Activated naive CD8-positive, alpha-beta T cell treated with anti-CD3 and anti-CD28 coated beads, Interleukin-2, amount 50 U/mL, for 24 hours (primary cell): ENCODE measurements at regions not wholly inside any gene's neighbourhood (a gene's known extent, or its start where the extent isn't known, plus 50 kb on each side); places are given as distances from the start of the nearest gene placed in this dataset.

Source experiments
- ATAC-seq: fragments of 150-1000 bp; cut with Tn5 transposase; one replicate; pipeline ENCODE4 v1.10.0; 2021
- DNase-seq: peaks from one replicate; pipeline ENCODE4 v3.0.0; 2021
- H3K27ac Mint-ChIP-seq: one replicate; pipeline ENCODE4 v1.8.0; 2021; ENCODE audit warnings: mild to moderate bottlenecking, mixed read lengths
- H3K27me3 Mint-ChIP-seq: one replicate; pipeline ENCODE4 v1.8.0; 2021; ENCODE audit warnings: mixed read lengths
- H3K36me3 Mint-ChIP-seq: one replicate; pipeline ENCODE4 v1.8.0; 2021; ENCODE audit warnings: low read depth, mixed read lengths
- H3K4me1 Mint-ChIP-seq: one replicate; pipeline ENCODE4 v1.8.0; 2021; ENCODE audit warnings: mixed read lengths
- H3K4me3 Mint-ChIP-seq: one replicate; pipeline ENCODE4 v1.8.0; 2021; ENCODE audit warnings: mild to moderate bottlenecking, moderate library complexity, mixed read lengths
- H3K9me3 Mint-ChIP-seq: one replicate; pipeline ENCODE4 v1.8.0; 2021; ENCODE audit warnings: mixed read lengths

GRCh38 chr2:128755695-128756364 lies 437.2 kb upstream of the HS6ST1 start:
- H3K9me3 Mint-ChIP-seq = no peaks in the 10 kb centered on the region
- DNase-seq = no peak
- H3K36me3 Mint-ChIP-seq = no peaks in the 10 kb centered on the region
- no peak for ATAC-seq
- H3K27me3 Mint-ChIP-seq = peaks cover 6% of the 10 kb centered on the region
- H3K4me3 Mint-ChIP-seq = no peak overlapping the region
- H3K27ac Mint-ChIP-seq = no peak overlapping the region
- H3K4me1 Mint-ChIP-seq = peaks cover 16% of the 10 kb centered on the region

DNA sequence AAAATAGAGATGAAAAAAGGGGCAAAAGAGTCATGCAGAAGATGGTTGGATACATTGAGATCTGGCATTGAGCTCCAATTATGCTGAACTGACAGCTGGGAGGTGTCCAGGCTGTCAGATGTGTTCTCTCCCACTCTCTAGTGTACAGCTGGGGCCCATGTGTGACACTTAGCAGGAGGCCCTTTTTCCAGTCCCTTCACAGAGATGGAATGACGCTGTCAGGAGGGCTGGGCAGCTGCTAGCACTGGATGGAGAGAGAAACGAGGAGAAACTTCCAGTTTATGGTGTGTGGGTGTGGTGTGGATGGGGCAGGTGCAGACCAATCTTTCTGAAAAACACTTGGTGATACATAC lies 437.7 kb upstream of the HS6ST1 start:
- Mint-ChIP-seq H3K4me1 (peaks cover 16% of the 10 kb centered on the region), H3K27ac (no peak overlapping the region), H3K36me3 (no peaks in the 10 kb centered on the region), H3K27me3 (peaks cover 6% of the 10 kb centered on the region), H3K9me3 (no peaks in the 10 kb centered on the region), H3K4me3 (no peak overlapping the region)
- ATAC-seq = no peak
- no peak for DNase-seq

DNA sequence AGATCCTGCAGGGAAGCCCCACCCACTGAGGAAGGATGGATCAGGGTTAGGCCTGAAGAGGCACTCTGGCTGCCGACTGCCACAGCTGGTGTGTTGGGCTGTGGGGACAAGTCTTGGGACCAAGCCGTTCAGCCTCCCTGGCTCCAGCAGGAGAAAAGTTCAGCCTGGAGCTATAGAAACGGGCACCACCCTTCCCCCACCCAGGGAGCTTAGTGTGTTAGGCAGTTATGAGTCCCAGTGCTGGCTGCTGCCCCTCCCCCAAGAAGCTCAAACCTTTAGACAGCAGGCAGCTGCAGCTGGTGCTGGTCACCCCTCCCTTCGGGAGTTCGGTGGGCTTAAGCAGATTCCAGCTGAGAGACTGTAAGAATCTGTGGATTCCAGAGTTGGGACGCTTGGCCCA lies 447.1 kb upstream of the HS6ST1 start:
- Mint-ChIP-seq H3K4me3 (no peak overlapping the region), H3K4me1 (no peaks in the 10 kb centered on the region), H3K36me3 (no peaks in the 10 kb centered on the region), H3K27me3 (peaks cover 2% of the 10 kb centered on the region), H3K9me3 (peaks cover 18% of the 10 kb centered on the region), H3K27ac (no peak overlapping the region)
- ATAC-seq (no peak), DNase-seq (no peak)

- H3K27ac Mint-ChIP-seq = no peak overlapping the region
- DNase-seq = no peak
- no peaks in the 10 kb centered on the region for H3K36me3 Mint-ChIP-seq
- H3K4me3 Mint-ChIP-seq = no peak overlapping the region
- peaks cover 2% of the 10 kb centered on the region for H3K27me3 Mint-ChIP-seq
- H3K4me1 Mint-ChIP-seq = no peaks in the 10 kb centered on the region
- ATAC-seq = no peak
- peaks cover 16% of the 10 kb centered on the region for H3K9me3 Mint-ChIP-seq
Measured at GRCh38 chr2:128768041-128768440, 449.4 kb upstream of the HS6ST1 start.

DNA sequence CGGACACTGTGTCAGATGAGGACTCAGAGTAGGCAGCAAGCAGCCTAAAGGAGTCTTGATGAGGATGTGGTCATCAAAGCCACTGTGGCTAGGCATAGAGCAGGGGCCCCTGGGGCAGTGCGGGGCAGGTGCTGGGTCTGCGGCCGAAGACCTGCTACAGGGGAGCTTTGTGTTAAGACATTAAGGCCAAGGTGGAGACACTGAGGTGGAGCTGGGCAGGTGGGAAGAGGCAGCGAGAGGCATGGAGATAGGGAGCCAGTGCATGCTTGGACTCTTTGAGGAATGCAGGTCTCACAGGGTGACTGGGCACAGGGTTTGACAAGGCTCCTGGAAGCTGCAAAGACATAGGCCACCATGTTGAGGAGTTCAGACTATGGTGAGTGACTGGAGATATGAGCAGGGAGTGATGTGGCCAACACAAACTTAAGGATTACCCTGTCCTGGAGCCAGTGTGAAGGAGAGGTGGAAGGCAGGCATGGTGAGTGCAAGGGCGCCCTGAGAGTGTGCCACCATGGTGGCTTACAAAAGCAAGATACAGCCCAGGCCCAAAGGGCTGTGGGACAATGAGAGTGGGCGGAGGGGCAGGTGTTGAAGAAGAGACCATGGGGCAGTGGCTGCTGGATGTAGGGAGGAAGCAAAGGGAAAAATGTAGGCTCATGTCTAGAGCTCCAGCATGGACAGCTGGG lies 450.9 kb upstream of the HS6ST1 start:
- DNase-seq (no peak), ATAC-seq (no peak)
- H3K9me3 Mint-ChIP-seq = peaks cover 3% of the 10 kb centered on the region
- H3K4me1 Mint-ChIP-seq = no peaks in the 10 kb centered on the region
- no peaks in the 10 kb centered on the region for H3K36me3 Mint-ChIP-seq
- H3K27me3 Mint-ChIP-seq = peaks cover 2% of the 10 kb centered on the region
- H3K4me3 Mint-ChIP-seq = no peak overlapping the region
- no peak overlapping the region for H3K27ac Mint-ChIP-seq

- H3K36me3 Mint-ChIP-seq = no peaks in the 10 kb centered on the region
- no peaks in the 10 kb centered on the region for H3K4me1 Mint-ChIP-seq
- H3K4me3 Mint-ChIP-seq = no peak overlapping the region
- peaks cover 2% of the 10 kb centered on the region for H3K27me3 Mint-ChIP-seq
- ATAC-seq (no peak), DNase-seq (no peak)
- H3K9me3 Mint-ChIP-seq = no peaks in the 10 kb centered on the region
- H3K27ac Mint-ChIP-seq = no peak overlapping the region
Measured at GRCh38 chr2:128770143-128771085, 451.7 kb upstream of the HS6ST1 start.

- H3K36me3 Mint-ChIP-seq = no peaks in the 10 kb centered on the region
- DNase-seq = no peak
- H3K4me1 Mint-ChIP-seq = no peaks in the 10 kb centered on the region
- H3K9me3 Mint-ChIP-seq = no peaks in the 10 kb centered on the region
- no peak overlapping the region for H3K27ac Mint-ChIP-seq
- H3K4me3 Mint-ChIP-seq = no peak overlapping the region
- H3K27me3 Mint-ChIP-seq = peaks cover 2% of the 10 kb centered on the region
- no peak for ATAC-seq
Measured at GRCh38 chr2:128771401-128771800, 452.7 kb upstream of the HS6ST1 start.

DNA sequence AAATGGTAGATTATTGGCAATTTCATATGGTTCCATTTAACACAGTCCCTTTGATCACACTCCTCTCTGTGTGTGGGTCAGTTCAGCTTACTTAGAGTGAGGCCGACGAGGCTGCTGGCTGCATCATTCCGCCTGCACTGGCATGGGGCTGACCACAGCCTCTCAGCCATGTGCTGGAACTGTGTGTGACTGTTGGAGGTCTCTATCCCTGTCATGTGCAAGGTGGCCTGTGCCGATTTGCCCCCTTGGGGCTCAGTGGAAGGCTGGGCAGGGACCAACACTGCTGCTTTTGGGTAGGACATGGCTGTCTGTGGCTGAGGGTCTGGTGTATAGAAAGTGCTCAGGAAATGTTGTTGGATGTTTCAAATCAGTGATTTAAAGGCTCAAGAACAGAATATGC lies 454.0 kb upstream of the HS6ST1 start:
- no peaks in the 10 kb centered on the region for H3K36me3 Mint-ChIP-seq
- no peak for DNase-seq
- H3K4me1 Mint-ChIP-seq = no peaks in the 10 kb centered on the region
- no peak overlapping the region for H3K4me3 Mint-ChIP-seq
- H3K27me3 Mint-ChIP-seq = no peaks in the 10 kb centered on the region
- H3K27ac Mint-ChIP-seq = no peak overlapping the region
- ATAC-seq = no peak
- no peaks in the 10 kb centered on the region for H3K9me3 Mint-ChIP-seq

DNA sequence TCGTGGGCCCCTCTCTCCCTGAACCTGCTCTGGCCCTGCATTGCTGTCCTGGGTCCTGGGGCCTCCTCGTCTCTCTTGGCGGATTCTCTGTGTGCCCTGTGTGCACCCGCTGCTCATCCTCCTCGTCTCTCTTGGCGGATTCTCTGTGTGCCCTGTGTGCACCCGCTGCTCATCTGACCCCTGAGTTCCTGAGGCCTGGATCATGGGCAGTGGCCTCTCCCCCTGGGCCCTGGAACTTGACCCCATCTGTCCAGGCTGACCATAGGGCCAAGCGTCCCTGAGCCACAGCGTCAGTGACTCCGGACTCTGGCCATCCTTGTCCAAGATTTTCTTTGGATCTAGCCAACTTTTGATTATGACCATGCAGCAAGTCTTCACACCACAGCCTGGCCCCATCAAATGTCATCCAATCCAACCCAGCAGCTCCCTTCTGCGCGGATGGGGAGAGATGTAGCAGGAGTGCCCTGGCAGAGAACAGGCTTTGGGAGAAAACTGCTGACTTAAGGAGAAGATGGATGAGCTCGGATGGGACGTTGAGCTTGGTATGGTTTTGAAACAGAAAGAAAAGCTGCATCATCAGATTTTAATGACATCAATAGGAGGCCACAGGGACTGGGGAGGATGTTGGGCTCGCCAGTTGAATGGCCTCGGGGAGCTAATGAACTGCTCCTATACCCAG lies 455.1 kb upstream of the HS6ST1 start:
- ATAC-seq (no peak), DNase-seq (no peak)
- H3K9me3 Mint-ChIP-seq = no peaks in the 10 kb centered on the region
- no peaks in the 10 kb centered on the region for H3K4me1 Mint-ChIP-seq
- H3K27me3 Mint-ChIP-seq = no peaks in the 10 kb centered on the region
- no peak overlapping the region for H3K4me3 Mint-ChIP-seq
- no peak overlapping the region for H3K27ac Mint-ChIP-seq
- H3K36me3 Mint-ChIP-seq = no peaks in the 10 kb centered on the region

DNA sequence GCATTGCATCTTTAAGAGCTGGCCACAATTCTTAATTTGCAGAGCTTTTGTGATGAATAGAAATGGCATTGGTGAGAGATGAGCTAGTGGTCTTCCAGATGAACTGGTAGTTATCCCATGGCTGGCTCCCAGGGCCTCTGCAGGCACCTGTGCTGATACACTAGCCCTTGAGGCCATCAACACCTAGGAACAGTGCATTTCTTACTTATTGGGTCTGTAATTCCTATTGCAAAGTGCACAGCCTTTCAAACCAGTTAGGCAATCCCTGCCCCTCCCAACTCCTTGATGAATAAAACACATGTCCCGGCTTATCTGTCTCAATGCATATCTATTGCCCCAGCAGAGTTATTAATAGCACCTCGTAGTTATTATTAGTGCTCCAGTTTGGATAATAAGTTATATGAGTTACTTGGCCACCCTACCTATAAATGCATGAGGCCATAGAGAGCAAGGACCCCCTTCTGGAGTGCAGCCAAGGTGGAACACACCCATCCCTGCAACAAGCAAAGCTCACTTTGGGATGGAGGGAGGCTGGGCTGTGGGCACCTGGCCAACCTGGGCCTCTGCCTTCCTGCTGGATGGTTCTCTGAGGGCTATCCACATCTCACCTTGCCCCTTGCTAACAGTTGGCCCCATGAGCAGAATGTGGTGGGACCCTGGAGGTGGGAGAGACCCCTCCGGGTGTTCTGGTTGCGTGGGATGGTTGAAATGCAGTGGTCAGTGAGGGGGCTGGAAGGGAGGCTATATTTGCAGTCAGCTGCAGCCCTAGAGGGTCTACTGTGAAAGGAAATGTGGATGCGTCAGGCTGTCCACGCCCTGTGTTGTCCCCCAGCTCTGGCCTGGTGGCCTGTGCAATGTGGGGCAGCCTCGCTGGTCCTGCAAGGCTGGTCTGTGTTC lies 455.9 kb upstream of the HS6ST1 start:
- no peaks in the 10 kb centered on the region for H3K27me3 Mint-ChIP-seq
- DNase-seq (no peak), ATAC-seq (peak; percentile 31)
- H3K27ac Mint-ChIP-seq = no peak overlapping the region
- no peaks in the 10 kb centered on the region for H3K4me1 Mint-ChIP-seq
- no peak overlapping the region for H3K4me3 Mint-ChIP-seq
- H3K9me3 Mint-ChIP-seq = no peaks in the 10 kb centered on the region
- no peaks in the 10 kb centered on the region for H3K36me3 Mint-ChIP-seq

- no peak overlapping the region for H3K27ac Mint-ChIP-seq
- no peaks in the 10 kb centered on the region for H3K9me3 Mint-ChIP-seq
- no peaks in the 10 kb centered on the region for H3K27me3 Mint-ChIP-seq
- H3K36me3 Mint-ChIP-seq = no peaks in the 10 kb centered on the region
- H3K4me3 Mint-ChIP-seq = no peak overlapping the region
- ATAC-seq (peak; percentile 13), DNase-seq (no peak)
- H3K4me1 Mint-ChIP-seq = no peaks in the 10 kb centered on the region
Measured at GRCh38 chr2:128775217-128775913, 456.7 kb upstream of the HS6ST1 start.

DNA sequence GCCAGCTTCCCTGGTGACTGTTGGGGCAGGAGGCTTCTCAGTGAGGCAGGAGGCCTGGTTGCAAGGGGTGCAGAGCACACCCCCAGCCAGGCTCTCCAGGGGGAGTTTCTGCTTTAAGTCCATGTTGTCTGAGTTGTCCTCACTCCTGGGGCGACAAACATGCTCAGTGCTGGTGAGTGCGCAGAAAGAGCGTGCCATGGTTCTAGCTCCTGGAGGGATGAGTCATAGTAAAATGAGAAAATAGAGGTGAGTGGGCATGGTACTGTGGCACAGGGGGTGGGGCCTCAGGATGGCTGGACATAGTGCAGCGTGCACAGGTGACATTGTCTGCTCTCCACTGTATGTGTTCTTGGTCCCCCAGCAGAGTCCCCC lies 457.2 kb upstream of the HS6ST1 start:
- DNase-seq (no peak), ATAC-seq (no peak)
- Mint-ChIP-seq H3K27me3 (no peaks in the 10 kb centered on the region), H3K4me3 (no peak overlapping the region), H3K9me3 (no peaks in the 10 kb centered on the region), H3K4me1 (no peaks in the 10 kb centered on the region), H3K27ac (no peak overlapping the region), H3K36me3 (no peaks in the 10 kb centered on the region)

DNA sequence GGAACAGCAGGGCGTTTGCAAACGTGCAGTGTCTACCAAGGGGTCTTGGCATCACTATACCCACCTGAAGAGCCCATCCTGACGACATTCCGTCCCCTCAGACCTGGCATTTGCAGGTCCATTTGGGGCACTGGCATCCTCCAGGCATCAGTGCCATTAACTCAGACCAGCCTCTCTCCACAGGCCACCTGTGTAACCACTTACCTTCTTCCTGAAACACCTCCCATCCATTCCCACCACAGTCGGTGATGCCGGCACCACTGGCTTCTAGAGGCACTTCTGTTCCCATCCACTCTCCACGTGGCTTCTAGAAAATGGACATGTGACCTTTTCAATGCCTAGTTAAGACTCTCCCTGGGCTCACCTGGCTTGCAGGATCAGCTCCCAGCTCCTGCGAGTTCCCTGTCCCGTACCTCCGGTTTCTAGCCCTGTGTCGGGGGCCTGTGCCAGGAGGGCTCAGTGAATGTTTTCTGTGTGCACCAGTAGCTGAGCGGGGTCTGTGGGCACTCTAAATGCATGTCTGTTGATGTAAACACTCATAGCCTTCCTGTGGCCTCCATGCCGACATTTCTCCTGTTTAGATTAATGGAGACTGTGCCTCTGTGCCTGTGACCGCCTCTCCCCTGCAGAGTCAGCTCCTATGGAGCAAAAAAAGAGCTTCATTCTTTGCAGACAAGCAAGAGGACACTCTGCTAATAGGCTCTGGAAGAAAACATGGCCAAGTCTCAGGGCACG lies 458.0 kb upstream of the HS6ST1 start:
- Mint-ChIP-seq H3K27ac (no peak overlapping the region), H3K4me3 (no peak overlapping the region), H3K27me3 (no peaks in the 10 kb centered on the region), H3K9me3 (no peaks in the 10 kb centered on the region), H3K36me3 (no peaks in the 10 kb centered on the region), H3K4me1 (no peaks in the 10 kb centered on the region)
- DNase-seq (no peak), ATAC-seq (no peak)
